HL-60 (cell line): ENCODE measurements at regions not wholly inside any gene's neighbourhood (a gene's known extent, or its start where the extent isn't known, plus 50 kb on each side); places are given as distances from the start of the nearest gene placed in this dataset.

Experiments used
- DNase-seq, 2 experiments: peaks; one replicate each; pipeline ENCODE4 v3.0.0-alpha.2; 2010 to 2020; ENCODE audit warnings: low read depth in 1 of 2, low spot score in 1 of 2
- H3K27ac ChIP-seq: fragments of 250-450 bp; sonication (Bioruptor Pico); replicated peaks from 2 replicates; pipeline ENCODE4 v1.5.1; 2020; ENCODE audit warnings: mild to moderate bottlenecking, moderate library complexity
- H3K27me3 ChIP-seq: fragments of 250-450 bp; sonication (Bioruptor Pico); 2 replicates; pipeline ENCODE4 v1.5.1; 2021; ENCODE audit warnings: mild to moderate bottlenecking, moderate library complexity; ENCODE audit not compliant: insufficient read depth, poor library complexity, severe bottlenecking
- H3K4me3 ChIP-seq: replicated peaks from 2 replicates; pipeline ENCODE4 v1.5.1; 2011; ENCODE audit warnings: mild to moderate bottlenecking, control low read depth, low read length; ENCODE audit not compliant: insufficient read depth
- GABPA ChIP-seq: IDR thresholded peaks from 2 replicates; pipeline ENCODE4 v1.6.1; 2012; ENCODE audit warnings: low read depth
- POLR2AphosphoS5 ChIP-seq: IDR thresholded peaks from 2 replicates; pipeline ENCODE4 v1.6.1; 2012; ENCODE audit warnings: low read depth
- REST ChIP-seq: IDR thresholded peaks from 2 replicates; pipeline ENCODE4 v1.6.1; 2012; ENCODE audit warnings: low read depth; ENCODE audit not compliant: insufficient replicate concordance
- SPI1 ChIP-seq: IDR thresholded peaks from 2 replicates; pipeline ENCODE4 v1.6.1; 2012; ENCODE audit warnings: low read depth, mild to moderate bottlenecking, borderline replicate concordance
- TF ChIP-seq, protein P1 (sequence below): IDR thresholded peaks from one replicate; pipeline ENCODE4 v1.5.1; 2011; ENCODE audit warnings: low read length, control low read depth, inconsistent platforms; ENCODE audit not compliant: insufficient read depth

- H3K27ac ChIP-seq = no peak overlapping the region
- TF ChIP-seq REST = no peak
- TF ChIP-seq SPI1 = no peak
- no peak overlapping the region for H3K4me3 ChIP-seq
- no peak for DNase-seq
- no peaks in the 10 kb centered on the region for H3K27me3 ChIP-seq
These were observed 598.5 kb upstream of the ADAMTS5 start for GRCh38 chr21:27565364-27565763.

DNA sequence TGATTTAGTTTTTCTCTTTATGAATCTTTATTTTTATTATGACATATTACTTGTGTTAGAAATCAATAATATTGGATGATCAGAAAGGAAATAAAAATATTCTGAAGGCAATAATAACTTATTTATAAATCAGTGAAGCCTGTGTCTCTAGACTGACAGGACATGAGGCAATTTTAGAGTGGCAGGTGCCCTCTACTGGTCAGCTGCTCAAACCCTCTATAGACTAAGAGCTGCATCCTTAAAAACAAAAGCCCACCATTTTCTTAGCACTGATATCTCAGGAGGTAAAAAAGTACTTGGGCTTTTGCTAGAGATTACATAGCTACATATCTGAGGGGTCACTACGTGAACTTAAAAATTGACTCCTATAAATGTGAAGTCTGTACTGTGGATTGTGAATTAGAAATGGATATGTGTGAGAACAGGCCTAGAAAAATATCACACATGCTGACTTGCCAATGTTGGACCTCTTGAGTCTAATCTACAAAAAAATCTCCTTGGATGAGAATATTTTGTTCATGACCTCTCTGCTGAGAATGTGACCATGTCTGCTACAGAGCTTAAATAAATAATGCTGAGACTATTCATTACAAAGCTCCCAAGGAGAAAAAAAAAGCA lies 597.9 kb upstream of the ADAMTS5 start:
- H3K27me3 ChIP-seq = no peaks in the 10 kb centered on the region
- peak in 1 of 2 experiments; percentile 22 for DNase-seq
- no peak overlapping the region for H3K4me3 ChIP-seq
- no peak overlapping the region for H3K27ac ChIP-seq
- TF ChIP-seq GABPA = no peak
- TF ChIP-seq, protein P1, sequence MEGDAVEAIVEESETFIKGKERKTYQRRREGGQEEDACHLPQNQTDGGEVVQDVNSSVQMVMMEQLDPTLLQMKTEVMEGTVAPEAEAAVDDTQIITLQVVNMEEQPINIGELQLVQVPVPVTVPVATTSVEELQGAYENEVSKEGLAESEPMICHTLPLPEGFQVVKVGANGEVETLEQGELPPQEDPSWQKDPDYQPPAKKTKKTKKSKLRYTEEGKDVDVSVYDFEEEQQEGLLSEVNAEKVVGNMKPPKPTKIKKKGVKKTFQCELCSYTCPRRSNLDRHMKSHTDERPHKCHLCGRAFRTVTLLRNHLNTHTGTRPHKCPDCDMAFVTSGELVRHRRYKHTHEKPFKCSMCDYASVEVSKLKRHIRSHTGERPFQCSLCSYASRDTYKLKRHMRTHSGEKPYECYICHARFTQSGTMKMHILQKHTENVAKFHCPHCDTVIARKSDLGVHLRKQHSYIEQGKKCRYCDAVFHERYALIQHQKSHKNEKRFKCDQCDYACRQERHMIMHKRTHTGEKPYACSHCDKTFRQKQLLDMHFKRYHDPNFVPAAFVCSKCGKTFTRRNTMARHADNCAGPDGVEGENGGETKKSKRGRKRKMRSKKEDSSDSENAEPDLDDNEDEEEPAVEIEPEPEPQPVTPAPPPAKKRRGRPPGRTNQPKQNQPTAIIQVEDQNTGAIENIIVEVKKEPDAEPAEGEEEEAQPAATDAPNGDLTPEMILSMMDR = peak; percentile 44

- TF ChIP-seq, protein P1 = no peak
- no peak for TF ChIP-seq GABPA
- no peak for TF ChIP-seq REST
- no peak for TF ChIP-seq POLR2AphosphoS5
- no peak for TF ChIP-seq SPI1
- no peak for DNase-seq
- Histone ChIP-seq H3K27me3 (no peaks in the 10 kb centered on the region), H3K4me3 (no peak overlapping the region), H3K27ac (no peak overlapping the region)
These were observed 595.4 kb upstream of the ADAMTS5 start for GRCh38 chr21:27562303-27562702.

DNA sequence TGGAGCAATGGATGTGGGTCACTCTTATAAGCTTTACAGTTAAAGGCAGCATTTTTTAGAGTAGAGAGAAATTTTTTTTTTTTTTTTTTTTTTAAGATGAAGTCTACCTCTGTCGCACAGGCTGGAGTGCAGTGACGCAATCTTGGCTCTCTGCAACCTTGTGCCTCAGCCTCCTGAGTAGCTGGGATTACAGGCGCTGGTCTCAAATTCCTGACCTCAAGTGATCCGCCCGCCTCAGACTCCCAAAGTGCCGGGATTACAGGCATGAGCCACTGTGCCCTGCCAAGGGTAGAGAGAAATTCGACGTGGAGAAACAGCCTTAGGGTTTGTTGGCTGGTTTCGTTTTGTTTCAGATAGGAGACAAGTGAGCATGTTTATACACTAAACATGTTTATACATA lies 594.2 kb upstream of the ADAMTS5 start:
- no peak for TF ChIP-seq REST
- TF ChIP-seq SPI1 = no peak
- no peak for TF ChIP-seq GABPA
- no peak for TF ChIP-seq POLR2AphosphoS5
- TF ChIP-seq, protein P1 = no peak
- Histone ChIP-seq H3K4me3 (no peak overlapping the region), H3K27me3 (no peaks in the 10 kb centered on the region), H3K27ac (no peak overlapping the region)
- DNase-seq = no peak
